ENCODE measurements at regions not wholly inside any gene's neighbourhood (a gene's known extent, or its start where the extent isn't known, plus 50 kb on each side); places are given as distances from the start of the nearest gene placed in this dataset.

- DNase-seq (ENCODE audit: low read depth in 2 of 2), result no peak
- H3K4me3 ChIP-seq (replicated peaks in 1 of 2; ENCODE audit: low read depth in 2 of 2, low read length in 2 of 2), result no peak overlapping the region
- TF ChIP-seq, protein P1, sequence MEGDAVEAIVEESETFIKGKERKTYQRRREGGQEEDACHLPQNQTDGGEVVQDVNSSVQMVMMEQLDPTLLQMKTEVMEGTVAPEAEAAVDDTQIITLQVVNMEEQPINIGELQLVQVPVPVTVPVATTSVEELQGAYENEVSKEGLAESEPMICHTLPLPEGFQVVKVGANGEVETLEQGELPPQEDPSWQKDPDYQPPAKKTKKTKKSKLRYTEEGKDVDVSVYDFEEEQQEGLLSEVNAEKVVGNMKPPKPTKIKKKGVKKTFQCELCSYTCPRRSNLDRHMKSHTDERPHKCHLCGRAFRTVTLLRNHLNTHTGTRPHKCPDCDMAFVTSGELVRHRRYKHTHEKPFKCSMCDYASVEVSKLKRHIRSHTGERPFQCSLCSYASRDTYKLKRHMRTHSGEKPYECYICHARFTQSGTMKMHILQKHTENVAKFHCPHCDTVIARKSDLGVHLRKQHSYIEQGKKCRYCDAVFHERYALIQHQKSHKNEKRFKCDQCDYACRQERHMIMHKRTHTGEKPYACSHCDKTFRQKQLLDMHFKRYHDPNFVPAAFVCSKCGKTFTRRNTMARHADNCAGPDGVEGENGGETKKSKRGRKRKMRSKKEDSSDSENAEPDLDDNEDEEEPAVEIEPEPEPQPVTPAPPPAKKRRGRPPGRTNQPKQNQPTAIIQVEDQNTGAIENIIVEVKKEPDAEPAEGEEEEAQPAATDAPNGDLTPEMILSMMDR (IDR thresholded peaks at IDR 0.05; ENCODE audit: low read depth, low read length), result no peak
These were observed 627.5 kb downstream of the PKHD1 start for GRCh38 chr6:51459958-51460357.

DNA sequence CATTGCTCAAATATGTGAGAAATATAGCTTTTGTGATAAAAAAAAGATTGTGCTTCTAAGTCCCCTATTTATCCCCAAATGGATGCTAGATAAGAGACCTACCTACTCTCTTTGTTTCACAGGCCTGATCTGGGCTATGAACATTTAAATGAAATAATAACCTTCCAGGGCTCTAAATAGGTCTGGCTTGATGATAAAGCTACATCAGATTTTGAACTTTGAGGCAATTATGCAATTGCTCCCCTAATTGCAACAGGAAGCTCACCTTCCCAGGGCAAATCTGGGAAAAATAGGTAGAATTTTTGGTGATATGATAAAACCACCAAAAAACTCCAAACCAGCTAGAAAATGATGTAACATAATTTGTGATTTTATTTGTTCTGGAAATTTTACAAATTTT lies 624.5 kb downstream of the PKHD1 start:
- no peak overlapping the region for H3K4me3 ChIP-seq (replicated peaks in 1 of 2; ENCODE audit: low read depth in 2 of 2, low read length in 2 of 2)
- no peak for DNase-seq (ENCODE audit: low read depth in 2 of 2)
- TF ChIP-seq, protein P1 (IDR thresholded peaks at IDR 0.05; ENCODE audit: low read depth, low read length), result no peak

GRCh38 chr6:51463321-51463720 lies 624.1 kb downstream of the PKHD1 start:
- TF ChIP-seq, protein P1 (IDR thresholded peaks at IDR 0.05; ENCODE audit: low read depth, low read length), result no peak
- DNase-seq (ENCODE audit: low read depth in 2 of 2), result no peak
- H3K4me3 ChIP-seq (replicated peaks in 1 of 2; ENCODE audit: low read depth in 2 of 2, low read length in 2 of 2), result no peak overlapping the region

DNA sequence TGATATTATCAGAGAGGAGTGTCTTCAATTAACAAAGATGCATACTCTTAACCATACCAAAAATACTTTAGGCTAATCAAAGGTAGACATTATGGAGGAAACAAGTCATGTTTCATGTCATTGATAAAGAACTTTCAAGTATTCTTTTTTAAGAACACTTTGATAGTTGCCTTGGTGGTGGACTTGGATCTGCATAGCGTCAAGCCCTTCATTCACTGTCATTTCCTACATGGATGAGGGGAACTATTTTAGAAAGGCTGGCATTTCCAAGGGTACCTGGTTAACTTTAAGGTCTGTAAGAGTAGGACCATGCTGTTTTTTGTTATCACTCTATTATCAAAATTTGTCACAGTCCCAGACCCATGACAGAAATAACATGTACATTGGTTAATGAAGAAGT lies 622.5 kb downstream of the PKHD1 start:
- DNase-seq (ENCODE audit: low read depth in 2 of 2), result no peak

GRCh38 chr6:51466427-51466826 lies 621.0 kb downstream of the PKHD1 start:
- TF ChIP-seq, protein P1 (IDR thresholded peaks at IDR 0.05; ENCODE audit: low read depth, low read length), result no peak

More for the DNA sequence above, 622.5 kb downstream of the PKHD1 start:
- TF ChIP-seq, protein P1 (IDR thresholded peaks at IDR 0.05; ENCODE audit: low read depth, low read length), result no peak
- no peak overlapping the region for H3K4me3 ChIP-seq (replicated peaks in 1 of 2; ENCODE audit: low read depth in 2 of 2, low read length in 2 of 2)

GRCh38 chr6:51467231-51467952 lies 620.0 kb downstream of the PKHD1 start:
- TF ChIP-seq, protein P1 (IDR thresholded peaks at IDR 0.05; ENCODE audit: low read depth, low read length), result no peak
- H3K4me3 ChIP-seq (replicated peaks in 1 of 2; ENCODE audit: low read depth in 2 of 2, low read length in 2 of 2), result no peak overlapping the region
- no peak for DNase-seq (ENCODE audit: low read depth in 2 of 2)

More at GRCh38 chr6:51466427-51466826, 621.0 kb downstream of the PKHD1 start:
- H3K4me3 ChIP-seq (replicated peaks in 1 of 2; ENCODE audit: low read depth in 2 of 2, low read length in 2 of 2), result no peak overlapping the region
- DNase-seq (ENCODE audit: low read depth in 2 of 2), result no peak

DNA sequence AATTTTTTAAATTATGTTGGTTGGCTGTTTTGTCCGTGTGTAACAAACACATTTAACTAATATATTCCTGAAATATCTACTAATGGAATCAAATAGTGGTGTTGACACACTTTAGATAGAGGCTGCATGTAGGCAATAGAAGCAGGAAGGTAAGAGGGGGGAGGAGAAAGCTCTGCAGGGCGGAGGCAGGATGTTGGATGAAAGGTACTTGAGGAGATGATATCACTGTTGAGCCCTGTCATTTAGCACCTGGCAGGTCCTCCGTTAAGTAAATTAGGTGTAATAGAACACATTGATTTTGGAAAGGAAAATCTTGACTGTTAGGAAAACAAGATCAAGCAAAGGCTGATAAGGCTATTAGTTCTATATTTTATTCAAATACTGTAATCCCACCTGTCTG lies 618.7 kb downstream of the PKHD1 start:
- DNase-seq (ENCODE audit: low read depth in 2 of 2), result no peak
- TF ChIP-seq, protein P1 (IDR thresholded peaks at IDR 0.05; ENCODE audit: low read depth, low read length), result no peak

More for the DNA sequence above, 618.7 kb downstream of the PKHD1 start:
- no peak overlapping the region for H3K4me3 ChIP-seq (replicated peaks in 1 of 2; ENCODE audit: low read depth in 2 of 2, low read length in 2 of 2)
